CD8-positive, alpha-beta memory T cell (primary cell): ENCODE measurements at regions not wholly inside any gene's neighbourhood (a gene's known extent, or its start where the extent isn't known, plus 50 kb on each side); places are given as distances from the start of the nearest gene placed in this dataset.

Source experiments
- CTCF ChIA-PET: fragments of 350-600 bp; sonication (Branson Sonifier 250); formaldehyde crosslinking; loops from one replicate; lab custom pipeline; 2021; ENCODE audit warnings: antibody characterized with exemption; lab: Charles Lee
- POLR2A ChIA-PET: fragments of 350-600 bp; sonication (Branson Sonifier 250); formaldehyde crosslinking; loops from one replicate; lab custom pipeline; 2021; ENCODE audit warnings: antibody characterized with exemption; lab: Charles Lee
- DNase-seq, 5 donors: peaks; one replicate each; pipeline versions ENCODE4 v3.0.0 to v3.0.0-alpha.2; 2020 to 2022; ENCODE audit warnings: mixed read lengths in 1 of 5
- H3K27ac ChIP-seq: one replicate; pipeline ENCODE4 v1.7.0; 2013; ENCODE audit warnings: low read depth, mild to moderate bottlenecking, low read length, moderate library complexity
- H3K27me3 ChIP-seq: 2 replicates; pipeline ENCODE4 v1.7.0; 2013; ENCODE audit warnings: low read length, mild to moderate bottlenecking; ENCODE audit not compliant: insufficient read depth, poor library complexity, severe bottlenecking
- H3K36me3 ChIP-seq: 2 replicates; pipeline ENCODE4 v1.7.0; 2013; ENCODE audit warnings: mild to moderate bottlenecking, low read length, moderate library complexity; ENCODE audit not compliant: insufficient read depth
- H3K4me1 ChIP-seq: 2 replicates; pipeline ENCODE4 v1.7.0; 2013; ENCODE audit warnings: mild to moderate bottlenecking, low read length, moderate library complexity; ENCODE audit not compliant: insufficient read depth
- H3K4me3 ChIP-seq: 2 replicates; pipeline ENCODE4 v1.7.0; 2013; ENCODE audit warnings: mild to moderate bottlenecking, low read length
- H3K9me3 ChIP-seq: 2 replicates; pipeline ENCODE4 v1.7.0; 2013; ENCODE audit warnings: mild to moderate bottlenecking, low read length
- H3K27ac Mint-ChIP-seq, 8 donors: one replicate each; pipeline ENCODE4 v1.8.0; 2020 to 2021; ENCODE audit warnings: mixed read lengths in 8 of 8, mild to moderate bottlenecking in 6 of 8, inconsistent platforms in 3 of 8, moderate library complexity in 3 of 8
- H3K27me3 Mint-ChIP-seq, 2 donors: one replicate each; pipeline ENCODE4 v1.8.0; 2020 to 2021; ENCODE audit warnings: mixed read lengths in 2 of 2, mild to moderate bottlenecking in 1 of 2, moderate library complexity in 1 of 2
- H3K36me3 Mint-ChIP-seq, 3 donors: one replicate each; pipeline ENCODE4 v1.8.0; 2020 to 2021; ENCODE audit warnings: mixed read lengths in 3 of 3, inconsistent platforms in 1 of 3, mild to moderate bottlenecking in 1 of 3
- H3K4me1 Mint-ChIP-seq, 3 donors: one replicate each; pipeline ENCODE4 v1.8.0; 2020 to 2021; ENCODE audit warnings: mixed read lengths in 3 of 3, inconsistent platforms in 1 of 3, mild to moderate bottlenecking in 1 of 3
- H3K4me3 Mint-ChIP-seq, 7 donors: one replicate each; pipeline ENCODE4 v1.8.0; 2020 to 2021; ENCODE audit warnings: mixed read lengths in 7 of 7, mild to moderate bottlenecking in 6 of 7, moderate library complexity in 4 of 7, inconsistent platforms in 2 of 7
- H3K9me3 Mint-ChIP-seq, 5 donors: one replicate each; pipeline ENCODE4 v1.8.0; 2020 to 2022; ENCODE audit warnings: mixed read lengths in 5 of 5, mild to moderate bottlenecking in 3 of 5, moderate library complexity in 2 of 5, inconsistent platforms in 1 of 5

GRCh38 chr3:174659511-174659910 lies 199.6 kb upstream of the NAALADL2 start:
- Mint-ChIP-seq H3K27me3 (no peaks in the 10 kb centered on the region), H3K4me1 (no peaks in the 10 kb centered on the region), H3K36me3 (no peaks in the 10 kb centered on the region), H3K4me3 (no peak overlapping the region), H3K9me3 (peaks cover 0 to 13% (median 3%) of the 10 kb centered on the region in 5 donors), H3K27ac (no peak overlapping the region)
- Histone ChIP-seq H3K9me3 (no peaks in the 10 kb centered on the region), H3K4me3 (no peak overlapping the region), H3K4me1 (no peaks in the 10 kb centered on the region), H3K36me3 (no peaks in the 10 kb centered on the region), H3K27me3 (no peaks in the 10 kb centered on the region), H3K27ac (no peak overlapping the region)
- ChIA-PET POLR2A (no interaction called here), CTCF (no interaction called here)
- no peak for DNase-seq

- no peaks in the 10 kb centered on the region for H3K36me3 ChIP-seq
- no peak overlapping the region for H3K27ac ChIP-seq
- H3K27me3 Mint-ChIP-seq = no peaks in the 10 kb centered on the region
- H3K9me3 Mint-ChIP-seq = peaks cover 3 to 21% (median 9%) of the 10 kb centered on the region in 5 donors
- no peaks in the 10 kb centered on the region for H3K36me3 Mint-ChIP-seq
- H3K27ac Mint-ChIP-seq = no peak overlapping the region
- POLR2A ChIA-PET = no interaction called here
- DNase-seq = no peak
- H3K9me3 ChIP-seq = no peaks in the 10 kb centered on the region
- no peaks in the 10 kb centered on the region for H3K27me3 ChIP-seq
- H3K4me1 Mint-ChIP-seq = no peaks in the 10 kb centered on the region
- H3K4me3 ChIP-seq = no peak overlapping the region
- no peaks in the 10 kb centered on the region for H3K4me1 ChIP-seq
- H3K4me3 Mint-ChIP-seq = no peak overlapping the region
- CTCF ChIA-PET = no interaction called here
Measured at GRCh38 chr3:174662653-174663052, 196.5 kb upstream of the NAALADL2 start.

- Mint-ChIP-seq H3K27ac (no peak overlapping the region), H3K4me1 (no peaks in the 10 kb centered on the region), H3K36me3 (no peaks in the 10 kb centered on the region), H3K4me3 (no peak overlapping the region), H3K27me3 (no peaks in the 10 kb centered on the region), H3K9me3 (peaks cover 4 to 24% (median 10%) of the 10 kb centered on the region in 5 donors)
- H3K27ac ChIP-seq = no peak overlapping the region
- POLR2A ChIA-PET = no interaction called here
- H3K36me3 ChIP-seq = no peaks in the 10 kb centered on the region
- no peaks in the 10 kb centered on the region for H3K9me3 ChIP-seq
- CTCF ChIA-PET = no interaction called here
- no peaks in the 10 kb centered on the region for H3K27me3 ChIP-seq
- no peak overlapping the region for H3K4me3 ChIP-seq
- no peak for DNase-seq
- H3K4me1 ChIP-seq = no peaks in the 10 kb centered on the region
Measured at GRCh38 chr3:174667386-174667785, 191.7 kb upstream of the NAALADL2 start.

- Mint-ChIP-seq H3K9me3 (peaks cover 2 to 13% (median 11%) of the 10 kb centered on the region in 5 donors), H3K36me3 (no peaks in the 10 kb centered on the region)
- POLR2A ChIA-PET = no interaction called here
Measured at GRCh38 chr3:174675406-174675805, 183.7 kb upstream of the NAALADL2 start.

GRCh38 chr3:174681784-174682183 lies 177.3 kb upstream of the NAALADL2 start:
- no peak overlapping the region for H3K27ac Mint-ChIP-seq
- no peaks in the 10 kb centered on the region for H3K36me3 Mint-ChIP-seq
- ChIA-PET CTCF (no interaction called here), POLR2A (no interaction called here)
- Histone ChIP-seq H3K4me1 (no peaks in the 10 kb centered on the region), H3K27ac (no peak overlapping the region), H3K4me3 (no peak overlapping the region), H3K36me3 (no peaks in the 10 kb centered on the region), H3K27me3 (no peaks in the 10 kb centered on the region), H3K9me3 (no peaks in the 10 kb centered on the region)
- H3K4me3 Mint-ChIP-seq = no peak overlapping the region
- peaks cover 9 to 19% (median 14%) of the 10 kb centered on the region in 5 donors for H3K9me3 Mint-ChIP-seq
- DNase-seq = no peak
- no peaks in the 10 kb centered on the region for H3K27me3 Mint-ChIP-seq
- H3K4me1 Mint-ChIP-seq = no peaks in the 10 kb centered on the region

More at GRCh38 chr3:174675406-174675805, 183.7 kb upstream of the NAALADL2 start:
- Mint-ChIP-seq H3K27ac (no peak overlapping the region), H3K4me1 (no peaks in the 10 kb centered on the region), H3K27me3 (no peaks in the 10 kb centered on the region), H3K4me3 (no peak overlapping the region)
- Histone ChIP-seq H3K4me3 (no peak overlapping the region), H3K36me3 (no peaks in the 10 kb centered on the region), H3K9me3 (no peaks in the 10 kb centered on the region), H3K27me3 (no peaks in the 10 kb centered on the region), H3K4me1 (no peaks in the 10 kb centered on the region), H3K27ac (no peak overlapping the region)
- no peak for DNase-seq
- CTCF ChIA-PET = no interaction called here

GRCh38 chr3:174685796-174686195 lies 173.3 kb upstream of the NAALADL2 start:
- Histone ChIP-seq H3K36me3 (no peaks in the 10 kb centered on the region), H3K27me3 (no peaks in the 10 kb centered on the region), H3K27ac (no peak overlapping the region), H3K4me3 (no peak overlapping the region), H3K4me1 (no peaks in the 10 kb centered on the region), H3K9me3 (no peaks in the 10 kb centered on the region)
- H3K27me3 Mint-ChIP-seq = no peaks in the 10 kb centered on the region
- H3K27ac Mint-ChIP-seq = no peak overlapping the region
- POLR2A ChIA-PET = no interaction called here
- DNase-seq = no peak
- H3K9me3 Mint-ChIP-seq = peaks cover 7 to 22% (median 14%) of the 10 kb centered on the region in 5 donors
- no peaks in the 10 kb centered on the region for H3K36me3 Mint-ChIP-seq
- CTCF ChIA-PET = no interaction called here
- H3K4me3 Mint-ChIP-seq = no peak overlapping the region
- no peaks in the 10 kb centered on the region for H3K4me1 Mint-ChIP-seq

- no peaks in the 10 kb centered on the region for H3K4me1 Mint-ChIP-seq
- H3K36me3 Mint-ChIP-seq = no peaks in the 10 kb centered on the region
- peaks cover 0 to 6% (median 2%) of the 10 kb centered on the region in 5 donors for H3K9me3 Mint-ChIP-seq
- DNase-seq = no peak
- ChIA-PET POLR2A (no interaction called here), CTCF (no interaction called here)
- no peak overlapping the region for H3K27ac Mint-ChIP-seq
- no peaks in the 10 kb centered on the region for H3K27me3 Mint-ChIP-seq
- Histone ChIP-seq H3K27me3 (no peaks in the 10 kb centered on the region), H3K4me3 (no peak overlapping the region), H3K4me1 (no peaks in the 10 kb centered on the region), H3K27ac (no peak overlapping the region), H3K9me3 (no peaks in the 10 kb centered on the region), H3K36me3 (no peaks in the 10 kb centered on the region)
- no peak overlapping the region for H3K4me3 Mint-ChIP-seq
Measured at GRCh38 chr3:174697310-174697709, 161.8 kb upstream of the NAALADL2 start.

- DNase-seq = no peak
- Histone ChIP-seq H3K4me3 (no peak overlapping the region), H3K4me1 (no peaks in the 10 kb centered on the region), H3K36me3 (no peaks in the 10 kb centered on the region), H3K9me3 (no peaks in the 10 kb centered on the region), H3K27me3 (no peaks in the 10 kb centered on the region), H3K27ac (no peak overlapping the region)
- Mint-ChIP-seq H3K9me3 (peaks cover 1 to 8% (median 3%) of the 10 kb centered on the region in 5 donors), H3K27ac (no peak overlapping the region), H3K4me1 (no peaks in the 10 kb centered on the region), H3K4me3 (no peak overlapping the region), H3K36me3 (no peaks in the 10 kb centered on the region), H3K27me3 (no peaks in the 10 kb centered on the region)
- POLR2A ChIA-PET = no interaction called here
- CTCF ChIA-PET = no interaction called here
Measured at GRCh38 chr3:174700736-174701135, 158.4 kb upstream of the NAALADL2 start.

- H3K36me3 ChIP-seq = no peaks in the 10 kb centered on the region
- no peaks in the 10 kb centered on the region for H3K9me3 ChIP-seq
- H3K27me3 ChIP-seq = no peaks in the 10 kb centered on the region
- no peaks in the 10 kb centered on the region for H3K4me1 Mint-ChIP-seq
- H3K27ac ChIP-seq = no peak overlapping the region
- no peaks in the 10 kb centered on the region for H3K36me3 Mint-ChIP-seq
- DNase-seq = no peak
- no peak overlapping the region for H3K27ac Mint-ChIP-seq
- H3K4me3 Mint-ChIP-seq = no peak overlapping the region
- ChIA-PET CTCF (no interaction called here), POLR2A (no interaction called here)
- H3K4me1 ChIP-seq = no peaks in the 10 kb centered on the region
- peaks cover 0 to 12% (median 8%) of the 10 kb centered on the region in 5 donors for H3K9me3 Mint-ChIP-seq
- H3K27me3 Mint-ChIP-seq = no peaks in the 10 kb centered on the region
- H3K4me3 ChIP-seq = no peak overlapping the region
Measured at GRCh38 chr3:174710612-174711011, 148.5 kb upstream of the NAALADL2 start.
